ENCODE measurements at regions not wholly inside any gene's neighbourhood (a gene's known extent, or its start where the extent isn't known, plus 50 kb on each side); places are given as distances from the start of the nearest gene placed in this dataset.

DNA sequence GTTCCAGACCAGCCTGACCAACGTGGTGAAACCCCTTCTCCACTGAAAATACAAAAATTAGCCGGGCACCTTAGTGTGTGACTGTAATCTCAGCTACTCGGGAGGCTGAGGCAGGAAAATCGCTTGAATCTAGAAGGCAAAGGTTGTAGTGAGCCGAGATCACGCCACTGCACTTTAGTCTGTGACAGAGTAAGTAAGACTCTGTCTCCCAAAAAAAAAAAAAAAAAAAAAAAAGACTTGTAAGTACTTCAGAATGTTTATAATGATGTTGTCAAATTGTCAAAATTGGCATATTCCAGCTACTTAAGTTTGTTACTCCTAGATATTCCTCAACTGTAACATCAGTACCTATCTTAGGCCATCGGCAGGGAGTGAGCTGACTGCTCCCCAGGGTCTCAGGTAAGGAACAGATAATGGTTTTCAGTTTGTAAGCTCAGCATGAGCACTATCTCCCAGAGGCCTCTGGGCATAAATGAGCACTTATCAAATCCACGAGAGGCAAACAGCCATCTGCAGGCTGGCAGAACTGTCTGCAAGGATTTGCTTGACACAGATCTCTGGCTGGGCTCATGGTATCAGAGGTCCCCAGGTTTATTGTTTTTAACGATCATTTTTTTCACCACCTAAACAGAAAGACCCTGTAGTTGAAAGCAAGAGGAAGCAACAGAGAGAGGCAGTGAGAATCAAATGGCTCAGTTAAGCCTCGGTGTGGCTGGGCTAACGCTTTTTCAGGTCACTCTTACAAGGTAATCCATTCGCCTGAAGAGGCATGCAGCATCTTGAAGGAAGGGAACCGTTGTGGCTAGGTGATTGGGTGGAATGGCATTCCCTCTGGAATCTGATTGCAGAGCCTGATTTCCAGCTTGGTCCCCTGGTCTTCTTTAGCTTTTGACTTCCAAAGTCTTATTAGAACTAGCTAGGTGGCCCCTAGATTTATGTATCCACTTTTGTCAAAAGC lies 115.9 kb downstream of the LY86 start:
- DNase-seq = no peak

DNA sequence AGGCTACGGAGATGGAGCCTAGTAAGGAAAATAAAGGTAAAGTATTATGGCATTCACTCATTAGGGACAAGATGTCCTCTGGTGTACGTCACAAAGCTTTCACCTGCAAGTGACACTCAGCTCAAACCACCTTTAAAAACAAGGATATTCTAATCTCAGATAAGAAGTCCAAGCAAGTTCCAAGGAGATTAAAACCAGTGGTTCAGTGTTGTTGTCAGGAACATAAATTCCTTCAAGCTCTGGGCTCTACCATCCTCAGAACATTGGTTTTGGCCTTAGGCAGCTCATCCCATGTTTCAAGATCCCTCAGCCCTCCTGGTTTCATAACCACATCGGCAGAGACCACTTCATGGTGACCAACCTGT lies 116.5 kb downstream of the LY86 start:
- DNase-seq = no peak

DNA sequence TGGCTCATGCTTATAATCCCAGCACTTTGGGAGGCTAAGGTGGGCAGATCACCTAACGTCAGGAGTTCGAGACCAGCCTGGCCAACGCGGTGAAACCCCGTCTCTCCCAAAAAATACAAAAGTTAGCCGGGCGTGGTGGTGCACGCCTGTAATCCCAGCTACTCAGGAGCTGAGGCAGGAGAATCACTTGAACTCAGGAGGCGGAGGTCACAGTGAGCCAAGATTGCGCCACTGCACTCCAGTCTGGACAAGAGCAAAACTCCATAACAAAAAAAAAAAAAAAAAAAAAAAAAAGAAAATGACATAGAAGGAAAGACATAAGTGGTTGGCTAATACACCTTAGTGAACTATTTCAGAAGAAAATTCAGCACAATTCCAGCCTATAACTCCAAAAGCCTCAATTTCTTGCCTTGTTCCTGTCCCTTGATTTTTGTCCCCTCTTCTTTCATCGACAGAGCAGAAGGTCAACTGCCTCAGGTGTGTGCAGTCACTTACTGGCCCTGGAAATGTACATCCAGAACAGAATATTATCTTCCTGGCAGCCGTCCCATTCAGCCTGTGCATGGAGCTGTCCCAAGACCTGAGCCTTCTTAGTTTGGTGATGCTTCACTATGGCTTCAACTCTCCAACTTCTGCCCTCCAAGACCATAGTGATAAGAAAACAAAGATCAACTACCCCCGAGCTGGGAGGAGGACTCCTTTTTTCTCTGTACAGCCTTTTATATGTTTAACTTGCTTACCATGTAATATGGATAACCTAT lies 117.6 kb downstream of the LY86 start:
- DNase-seq = no peak

DNA sequence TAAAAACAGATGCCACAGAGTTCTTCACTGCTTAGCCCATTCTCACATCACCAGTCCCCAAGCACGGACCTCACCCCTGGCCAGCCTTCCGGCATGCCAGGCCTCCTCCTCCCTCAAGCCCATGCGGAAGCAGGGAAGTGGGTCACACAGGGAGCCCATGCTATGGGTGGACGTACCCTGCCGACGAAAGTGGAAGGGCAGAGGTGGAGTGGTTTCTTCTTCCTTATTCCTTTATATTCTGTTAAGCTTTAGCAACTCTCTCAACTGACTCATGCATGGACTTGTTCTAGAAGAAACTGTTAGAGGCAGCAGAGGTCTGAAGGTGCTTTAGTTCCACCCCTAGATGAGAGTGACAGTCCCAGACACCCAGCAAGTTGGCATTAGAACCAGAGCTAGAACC lies 118.6 kb downstream of the LY86 start:
- no peak for DNase-seq

DNA sequence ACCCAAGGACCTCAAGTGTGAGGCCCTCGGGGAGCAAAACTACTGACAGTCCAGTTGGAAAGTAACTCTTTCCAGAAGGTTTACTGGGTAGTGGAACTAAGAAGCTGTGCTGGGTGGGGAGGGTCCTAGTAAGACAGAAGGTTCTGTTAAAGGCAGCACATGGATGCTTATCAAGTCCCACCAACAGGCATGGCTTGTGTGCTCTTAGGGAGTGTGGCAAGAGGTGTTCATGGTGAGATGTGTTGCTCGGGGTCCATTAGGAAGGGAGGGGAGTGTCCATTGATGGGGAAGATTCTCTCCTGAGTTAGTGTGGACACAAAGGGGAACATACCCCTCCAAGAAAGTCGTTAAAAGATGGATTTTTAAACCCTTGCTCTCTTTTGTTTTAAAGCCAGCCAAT lies 120.6 kb downstream of the LY86 start:
- no peak for DNase-seq

DNA sequence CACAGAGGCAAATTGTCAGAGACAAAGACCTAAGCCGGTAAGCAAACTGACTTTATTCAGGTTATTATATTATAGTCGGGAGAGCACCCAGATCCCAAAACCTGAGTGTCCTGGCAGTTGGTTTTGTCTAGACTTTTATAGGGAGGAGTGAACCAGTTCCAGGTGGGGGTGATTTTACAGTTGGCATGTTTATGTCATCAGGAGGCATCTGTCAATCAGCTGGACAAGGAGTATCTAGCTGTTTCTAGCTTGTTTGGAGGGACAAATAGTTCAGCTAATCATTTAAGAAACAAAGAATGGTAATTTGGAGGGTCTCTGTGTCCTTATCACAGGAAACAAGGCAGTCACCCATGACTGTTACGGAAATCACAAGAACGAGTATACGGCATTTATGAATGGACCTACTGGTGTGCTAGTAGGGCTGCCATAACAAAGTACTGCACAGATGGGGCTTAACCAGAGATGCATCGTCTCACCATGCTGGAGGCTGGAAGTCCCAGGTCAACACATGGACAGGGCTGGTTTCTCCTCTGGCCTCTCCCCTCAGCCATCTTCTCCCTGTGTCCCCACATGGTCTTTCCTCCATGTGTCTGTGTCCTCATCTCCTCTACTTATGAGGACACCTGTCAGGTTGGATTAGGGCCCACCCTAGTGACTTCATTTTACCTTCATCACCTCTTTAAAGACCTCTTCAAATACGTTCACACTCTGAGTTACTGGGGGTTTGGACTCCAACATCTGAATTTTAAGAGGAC lies 122.7 kb downstream of the LY86 start:
- no peak for DNase-seq

DNA sequence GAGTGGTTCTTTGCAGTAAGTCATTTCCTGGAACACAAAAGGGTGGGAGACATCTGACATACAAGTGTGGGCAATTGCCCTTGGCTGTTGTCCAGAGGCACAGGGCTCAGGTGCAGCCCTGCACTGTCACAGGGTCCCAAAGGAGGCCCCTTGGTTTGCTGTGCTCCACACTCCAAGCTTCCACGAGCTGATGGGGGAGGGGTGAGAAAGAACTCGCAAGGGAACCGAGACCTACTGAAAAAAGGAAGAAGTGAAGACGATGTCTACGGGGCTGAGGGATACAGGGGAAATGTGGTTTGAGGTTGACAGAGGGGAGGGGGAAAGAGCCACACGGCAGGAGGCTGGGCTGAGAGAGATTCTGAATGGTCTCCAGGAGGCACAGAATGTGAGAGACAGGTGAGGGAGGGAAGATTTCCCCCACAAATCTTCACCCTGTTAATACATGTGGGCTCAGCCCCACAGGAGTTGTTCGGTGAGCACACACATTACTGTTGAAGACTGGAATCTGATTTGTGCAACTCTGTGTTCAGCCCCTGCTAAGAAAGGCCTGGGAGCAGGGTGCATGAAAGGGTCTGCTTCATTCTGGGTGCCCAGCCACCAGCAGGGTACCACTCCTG lies 123.4 kb downstream of the LY86 start:
- DNase-seq = no peak

DNA sequence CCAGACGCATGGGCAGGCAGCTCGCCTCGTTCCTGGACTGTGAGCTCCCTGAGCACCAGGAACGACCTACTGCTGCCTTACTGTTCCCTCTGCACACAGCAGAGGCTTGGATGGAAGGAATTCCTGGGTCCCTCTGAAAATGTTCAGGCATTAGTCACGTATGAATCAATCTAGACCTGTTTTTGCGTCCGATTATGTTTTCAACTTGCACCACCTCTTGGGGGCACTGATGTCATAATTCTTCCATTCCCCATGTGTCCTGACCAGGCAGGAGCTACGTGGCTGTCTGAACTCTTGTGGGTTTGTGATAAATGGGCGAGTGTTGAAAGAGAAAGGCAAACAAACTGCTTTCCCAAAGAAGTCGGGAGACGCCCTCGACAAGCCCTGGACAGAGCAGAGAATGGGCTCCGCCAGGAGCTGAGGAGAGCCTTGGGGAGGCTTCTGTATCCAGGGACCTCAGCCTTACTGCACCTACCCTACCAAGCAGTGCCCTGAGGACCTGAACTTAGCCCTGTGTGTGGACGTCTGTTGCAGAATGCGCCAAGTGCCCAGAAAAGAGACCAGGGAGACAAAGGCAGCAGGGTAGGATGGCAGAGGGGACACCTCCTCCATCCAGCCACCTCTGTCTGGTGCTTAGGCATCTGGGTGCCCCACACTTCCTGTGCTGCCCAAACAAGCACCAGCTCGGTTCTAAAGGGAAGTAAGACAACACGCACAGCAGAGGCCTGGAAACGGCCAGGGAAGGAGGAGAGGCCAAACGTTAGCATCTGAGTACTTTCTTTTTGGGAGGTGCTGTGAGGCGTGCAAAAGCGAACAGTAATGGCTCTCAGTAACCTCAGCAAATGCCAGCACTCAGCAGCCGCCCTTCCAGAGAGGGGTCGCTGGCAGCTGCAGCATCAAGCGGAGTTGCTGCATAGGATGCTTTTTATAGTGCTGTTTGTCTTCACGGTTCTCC lies 124.2 kb downstream of the LY86 start:
- no peak for DNase-seq

DNA sequence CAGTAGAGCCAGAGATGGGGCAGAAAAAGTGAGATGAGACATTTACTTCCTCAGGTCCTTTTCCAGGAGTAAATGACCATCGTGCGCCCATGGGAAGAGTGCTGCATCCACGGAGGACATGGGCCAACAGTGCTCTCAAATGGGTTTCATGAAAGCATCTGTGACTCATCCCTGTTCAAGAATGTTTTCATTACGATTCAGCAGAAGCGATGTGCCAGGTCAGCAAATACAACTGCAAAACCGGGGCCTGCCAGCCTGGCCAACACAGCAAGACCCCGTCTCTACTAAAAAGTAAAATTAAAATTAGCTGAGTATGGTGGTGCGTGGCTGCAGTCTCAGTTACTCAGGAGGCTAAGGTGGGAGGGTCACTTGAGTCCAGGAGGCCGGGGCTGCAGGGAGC lies 125.1 kb downstream of the LY86 start:
- no peak for DNase-seq

DNA sequence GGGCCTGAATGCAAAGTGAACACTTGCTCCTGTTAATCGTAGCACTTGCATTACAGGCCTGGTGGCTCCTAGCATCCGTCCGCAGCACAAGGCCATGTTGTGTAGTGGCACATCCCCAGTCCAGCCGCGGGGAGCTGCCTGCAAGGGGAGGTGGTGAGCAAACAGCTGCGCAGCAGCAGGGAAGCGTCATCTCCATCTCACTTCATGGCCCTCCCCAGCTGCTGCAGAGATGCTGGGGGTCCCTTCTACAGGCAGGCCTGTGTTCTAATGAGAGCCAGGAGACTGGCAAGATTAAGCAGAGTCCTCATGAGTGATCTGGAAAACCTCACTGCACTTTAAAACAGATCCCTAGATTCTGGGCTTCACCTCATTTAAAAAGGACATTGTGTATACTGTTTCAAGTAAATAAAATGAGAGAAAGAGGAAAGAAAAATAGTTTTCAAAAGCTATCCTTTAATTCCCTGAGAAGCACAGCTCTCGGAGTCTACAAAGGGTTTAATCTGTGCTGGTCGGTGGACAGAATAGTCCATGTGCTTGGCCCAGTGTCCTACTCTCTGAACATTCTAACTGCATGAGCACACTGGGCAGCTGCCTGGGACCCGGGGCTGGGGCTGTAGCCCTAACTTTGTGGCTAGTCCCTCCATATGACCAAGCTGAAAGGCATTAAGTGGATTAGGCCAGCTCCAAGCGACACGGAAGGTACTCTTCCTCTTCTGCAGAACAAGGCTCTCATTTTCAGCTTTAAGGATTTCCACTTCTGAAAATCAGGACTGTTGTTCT lies 125.8 kb downstream of the LY86 start:
- no peak for DNase-seq

DNA sequence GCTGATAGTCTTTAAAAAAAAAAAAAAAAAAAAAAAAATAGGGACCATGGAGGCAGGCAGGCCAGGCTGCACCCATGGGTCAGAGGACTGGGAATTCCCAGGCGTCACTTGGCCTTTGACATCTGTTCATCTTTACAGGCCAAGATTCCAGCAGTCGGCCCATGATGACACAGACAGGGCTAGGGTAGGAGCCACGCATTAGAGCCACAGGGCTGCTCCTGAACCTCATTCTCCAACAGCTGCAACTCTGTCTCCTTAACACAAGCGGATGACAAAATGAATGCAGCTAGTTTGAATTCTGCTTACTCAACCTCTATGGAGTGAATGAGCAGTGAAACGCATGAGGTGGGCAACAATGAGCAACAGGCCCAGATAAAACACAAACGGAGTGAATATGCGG lies 126.4 kb downstream of the LY86 start:
- DNase-seq = no peak

DNA sequence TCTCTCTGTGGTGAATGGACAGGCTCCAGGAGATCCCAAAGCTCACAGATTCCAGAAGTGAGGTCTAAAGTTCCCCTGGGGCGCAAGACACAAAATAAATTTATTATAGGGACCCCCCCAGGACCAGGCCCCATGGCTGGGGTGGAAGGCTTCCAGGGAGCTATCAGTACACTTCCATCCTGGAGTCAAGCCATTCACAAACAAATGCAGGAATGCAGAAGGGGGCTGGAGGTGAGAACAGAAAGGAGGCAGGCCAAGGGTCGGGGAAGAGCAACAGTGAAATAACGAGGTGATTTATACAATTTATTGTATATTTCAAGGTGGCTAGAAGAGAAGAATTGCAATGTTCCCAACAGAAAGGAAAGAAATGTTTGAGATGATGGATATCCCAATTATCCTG lies 126.9 kb downstream of the LY86 start:
- DNase-seq = no peak

DNA sequence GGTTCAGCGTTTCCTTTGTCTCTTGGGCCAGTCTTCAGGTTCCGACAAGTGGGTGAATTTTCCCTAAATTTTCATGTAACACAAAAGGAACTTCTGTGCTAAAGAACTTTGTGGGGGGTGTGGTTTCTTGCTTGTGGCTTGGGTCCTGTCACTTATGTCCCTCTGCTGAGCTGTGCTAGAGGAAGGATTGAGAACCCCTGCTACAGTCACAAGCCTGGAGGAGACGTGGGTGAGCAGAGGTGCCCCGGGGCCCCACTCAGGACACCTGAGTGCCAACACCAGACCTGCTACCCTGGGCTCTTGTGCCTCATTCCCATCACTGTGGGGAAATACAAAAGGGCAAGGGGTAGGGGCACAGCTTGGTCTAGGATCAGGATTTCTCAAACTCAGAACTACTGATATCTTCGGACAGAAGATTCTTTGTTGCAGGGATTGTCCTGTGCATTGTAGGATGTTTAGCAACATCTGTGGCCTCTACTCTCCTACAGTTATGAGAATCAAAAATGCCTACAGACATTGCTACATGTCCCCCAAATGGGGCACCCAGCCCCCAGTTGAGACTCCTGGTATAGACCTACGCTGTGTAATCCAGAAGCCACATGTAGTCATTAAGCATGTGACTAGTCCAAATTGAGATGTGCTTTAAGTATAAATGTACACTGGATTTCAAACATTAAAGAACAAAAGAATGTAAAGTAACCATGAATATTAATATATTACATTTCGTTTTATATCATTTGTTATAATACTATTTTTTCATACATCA lies 128.7 kb downstream of the LY86 start:
- DNase-seq = no peak

DNA sequence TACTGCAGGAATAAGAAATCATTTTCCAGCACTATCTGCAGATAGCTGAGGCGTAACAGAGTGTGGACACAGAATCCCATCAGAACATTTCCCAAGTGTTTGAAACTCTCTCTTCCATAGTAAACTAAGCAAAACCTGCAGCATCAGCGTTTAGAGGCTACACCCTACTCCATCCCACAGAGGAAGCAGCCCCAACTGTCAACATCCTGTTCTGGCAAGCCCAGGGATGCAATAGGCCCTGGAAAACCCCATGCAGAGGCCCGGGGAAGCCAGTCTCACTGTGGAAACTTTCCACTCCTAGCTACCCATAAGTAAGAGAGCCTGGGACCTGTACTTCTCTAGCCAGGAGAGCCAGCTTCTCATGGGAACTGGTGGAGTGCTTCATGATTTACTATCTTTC lies 129.4 kb downstream of the LY86 start:
- no peak for DNase-seq

DNA sequence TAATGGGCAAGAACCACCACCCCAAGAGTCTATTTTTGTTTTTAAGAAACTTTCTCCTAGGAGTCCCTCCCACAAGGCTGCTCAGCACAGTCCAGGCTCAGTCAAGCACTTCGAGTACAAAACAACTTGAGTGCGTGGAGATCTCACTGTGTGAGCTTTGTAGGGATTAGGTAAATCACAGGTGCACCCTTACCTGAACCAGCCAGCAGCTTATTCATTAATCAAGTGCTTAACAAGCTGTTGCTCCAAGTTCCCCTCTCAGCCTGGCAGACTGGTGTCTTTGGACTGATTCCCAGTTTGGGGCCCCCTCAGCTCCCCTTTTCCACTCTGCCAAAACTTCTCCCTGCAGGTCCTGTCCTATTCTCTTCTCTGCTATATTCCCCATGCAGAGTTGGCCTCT lies 133.1 kb downstream of the LY86 start:
- no peak for DNase-seq

DNA sequence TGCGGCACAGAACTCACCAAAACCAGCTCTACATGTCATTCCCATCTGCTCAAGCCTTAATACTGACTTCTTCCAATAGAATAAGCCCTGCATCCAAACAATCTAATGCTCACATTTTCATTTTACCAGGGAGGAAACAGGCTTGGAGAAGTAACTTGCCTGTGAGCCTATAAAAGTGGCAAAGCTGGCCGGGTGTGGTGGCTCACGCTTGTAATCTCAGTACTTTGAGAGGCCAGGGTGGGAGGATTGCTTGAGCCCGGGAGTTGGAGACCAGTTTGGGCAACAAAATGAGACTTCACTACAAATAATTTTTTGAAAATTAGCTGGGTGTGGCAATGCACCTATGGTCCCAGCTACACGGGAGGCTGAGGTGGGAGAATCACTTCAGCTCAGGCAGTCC lies 133.7 kb downstream of the LY86 start:
- DNase-seq = no peak

DNA sequence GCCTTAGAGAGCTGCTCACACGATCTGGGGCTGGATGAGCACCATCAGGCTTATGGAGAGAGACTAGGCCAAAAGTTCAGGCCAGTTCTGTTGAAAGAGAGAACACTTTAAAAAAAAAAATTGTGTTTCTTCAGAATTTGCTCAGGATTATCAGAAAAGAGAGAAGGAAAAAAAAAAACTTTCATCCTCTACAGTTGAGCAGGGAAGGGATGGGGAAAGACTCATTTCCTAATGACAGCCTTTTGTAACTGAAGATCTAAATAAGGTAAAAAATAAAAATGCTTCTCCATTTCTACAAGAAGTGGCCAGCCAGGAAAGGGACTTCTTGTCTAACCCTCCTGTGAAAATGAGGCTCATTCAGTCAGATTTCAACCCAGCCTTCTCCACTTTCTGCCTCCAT lies 134.8 kb downstream of the LY86 start:
- DNase-seq = no peak

DNA sequence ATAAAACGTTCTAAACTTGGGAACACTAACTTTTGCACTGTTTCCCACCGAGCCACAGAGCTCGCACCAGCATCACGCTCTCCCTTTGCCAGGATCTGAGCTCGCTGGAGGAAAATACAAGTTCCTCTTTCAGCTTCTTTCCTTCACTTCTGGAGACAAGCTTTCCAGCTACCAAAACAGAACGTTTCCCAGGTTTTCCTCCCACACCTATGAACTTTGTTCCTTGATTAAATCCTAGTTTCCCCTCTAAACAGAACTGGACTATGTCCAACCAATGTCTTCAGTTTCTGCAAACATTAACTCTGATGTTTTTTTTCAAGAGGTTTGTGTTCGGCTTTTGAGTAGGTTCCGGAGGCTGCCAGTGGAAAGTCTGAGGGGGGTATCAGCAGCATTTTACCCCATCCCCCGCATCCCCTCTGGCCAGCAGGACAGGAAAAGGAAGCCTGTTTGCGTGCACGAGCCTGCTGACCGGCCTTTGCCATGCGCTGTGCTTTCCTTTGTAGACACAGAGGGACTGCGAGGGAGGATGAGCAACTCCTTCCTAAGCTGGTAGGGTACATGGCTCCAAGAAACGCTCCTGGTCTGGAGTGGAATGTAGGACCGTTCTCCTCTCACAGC lies 135.5 kb downstream of the LY86 start:
- DNase-seq = no peak

DNA sequence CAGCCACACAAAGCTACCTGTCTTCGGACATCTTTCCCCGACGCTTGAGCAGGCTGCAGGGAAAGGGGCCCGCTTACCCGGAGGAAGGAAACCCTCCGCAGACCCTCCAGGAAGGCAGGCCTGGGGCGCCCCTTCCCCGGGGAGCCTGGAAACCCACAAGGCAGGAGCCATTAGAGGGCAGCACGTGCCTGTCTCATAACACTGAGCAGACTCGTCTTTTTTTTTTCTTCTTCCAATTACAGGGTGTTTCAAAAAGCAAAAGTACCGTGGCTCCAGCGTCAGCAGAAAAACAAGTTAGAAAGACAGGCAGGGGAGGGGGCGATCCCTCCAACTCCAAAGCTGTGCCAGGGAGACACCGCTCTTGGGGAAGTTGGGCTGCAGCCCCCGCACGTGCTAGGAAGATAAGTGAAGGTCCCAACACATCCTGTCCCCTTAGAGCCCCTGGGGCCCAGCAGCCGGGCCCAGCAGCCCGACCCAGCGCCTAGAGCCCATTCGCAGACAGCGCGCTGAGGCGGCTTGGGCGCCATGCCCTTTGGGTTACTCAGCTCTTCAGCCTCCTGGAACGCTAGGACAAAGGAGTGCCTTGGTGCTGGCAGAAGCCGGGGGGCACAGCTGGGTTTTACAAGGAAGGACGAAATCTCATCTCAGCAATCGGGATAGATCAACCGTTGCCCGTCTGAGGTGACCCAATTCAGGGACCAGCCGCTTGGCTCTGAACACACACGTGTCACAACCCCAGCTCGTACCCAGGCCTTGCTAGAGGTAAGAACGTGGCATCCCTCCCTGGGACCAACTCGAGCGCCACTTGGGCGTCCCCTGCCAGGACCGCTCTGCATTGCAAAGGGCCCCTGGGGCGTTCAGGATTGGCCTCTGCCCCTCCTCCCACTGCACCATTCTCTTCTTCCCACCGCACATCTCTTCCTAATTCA lies 136.3 kb downstream of the LY86 start:
- DNase-seq = peak; percentile 66

All from activated T-cell treated with anti-CD3 and anti-CD28 coated beads, Interleukin-2, amount 50 U/mL, for 1 hour (primary cell).